Activated T-cell treated with anti-CD3 and anti-CD28 coated beads, Interleukin-2, amount 50 U/mL, for 1 hour (primary cell): ENCODE measurements at regions not wholly inside any gene's neighbourhood (a gene's known extent, or its start where the extent isn't known, plus 50 kb on each side); places are given as distances from the start of the nearest gene placed in this dataset.

ENCODE experiments used
- DNase-seq: peaks from one replicate; pipeline ENCODE4 v3.0.0-alpha.2; 2020

DNA sequence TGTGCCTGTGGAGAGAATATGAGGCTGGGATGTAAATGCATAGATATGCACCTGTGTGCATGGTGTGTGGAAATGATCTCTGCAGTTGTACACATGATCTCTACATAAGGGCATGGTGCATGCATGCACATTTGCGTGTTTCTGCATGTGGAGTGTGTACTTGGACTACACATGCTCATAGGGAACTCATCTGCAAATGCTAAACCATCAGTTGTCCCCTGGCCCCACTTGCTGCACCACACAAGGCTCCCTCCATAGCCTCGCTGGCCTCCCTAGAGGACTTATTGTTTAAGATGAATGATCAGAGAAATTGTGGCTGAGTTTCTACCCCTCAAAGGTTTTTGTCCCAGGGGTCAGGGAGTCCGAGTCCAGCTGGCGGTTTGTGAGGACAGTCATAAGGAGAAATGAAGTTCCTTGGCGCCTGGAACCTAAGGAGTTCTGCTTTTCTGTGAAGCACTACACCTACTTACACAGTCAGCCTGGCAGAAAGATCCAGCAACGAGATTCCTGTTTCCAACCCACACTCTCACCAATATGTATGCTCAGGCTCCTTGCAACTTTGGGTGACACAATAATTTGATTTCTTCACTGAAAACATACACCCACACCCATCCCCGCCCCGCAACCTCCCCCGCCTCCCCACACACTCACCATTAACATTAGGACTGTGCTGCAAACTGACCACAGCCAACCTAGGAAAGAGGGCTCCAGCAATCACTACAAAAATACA is 79.9 kb upstream of the CPEB4 start:
- DNase-seq = no peak

GRCh38 chr5:173809014-173809413 is 79.1 kb upstream of the CPEB4 start:
- DNase-seq = no peak

DNA sequence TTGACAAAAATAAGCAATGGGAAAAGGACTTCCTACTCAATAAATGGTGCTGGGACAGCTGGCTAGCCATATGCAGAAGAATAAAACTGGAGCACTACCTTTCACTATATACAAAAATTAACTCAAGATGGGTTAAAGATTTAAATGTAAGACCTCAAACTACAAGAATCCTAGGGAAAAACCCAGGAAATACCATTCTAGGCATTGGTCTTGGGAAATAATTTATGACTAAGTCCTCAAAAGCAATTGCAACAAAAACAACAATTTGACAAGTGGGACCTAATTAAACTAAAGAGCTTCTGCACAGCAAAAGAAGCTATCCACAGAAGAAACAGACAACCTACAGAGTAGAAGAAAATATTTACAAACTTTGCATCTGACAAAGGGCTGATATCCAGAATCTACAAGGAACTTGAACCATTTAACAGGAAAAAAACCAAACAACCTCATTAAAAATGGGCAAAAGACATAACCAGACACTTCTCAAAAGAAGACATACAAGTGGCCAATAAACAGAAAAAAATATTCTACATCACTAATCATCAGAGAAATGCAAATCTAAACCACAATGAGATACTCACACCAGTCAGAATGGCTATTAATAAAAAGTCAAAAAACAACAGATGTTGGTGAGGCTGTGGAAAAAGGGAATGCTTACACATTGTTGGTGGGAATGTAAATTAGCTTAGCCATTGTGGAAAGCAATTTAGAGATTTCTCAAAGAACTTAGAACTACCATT is 75.2 kb upstream of the CPEB4 start:
- DNase-seq = no peak

DNA sequence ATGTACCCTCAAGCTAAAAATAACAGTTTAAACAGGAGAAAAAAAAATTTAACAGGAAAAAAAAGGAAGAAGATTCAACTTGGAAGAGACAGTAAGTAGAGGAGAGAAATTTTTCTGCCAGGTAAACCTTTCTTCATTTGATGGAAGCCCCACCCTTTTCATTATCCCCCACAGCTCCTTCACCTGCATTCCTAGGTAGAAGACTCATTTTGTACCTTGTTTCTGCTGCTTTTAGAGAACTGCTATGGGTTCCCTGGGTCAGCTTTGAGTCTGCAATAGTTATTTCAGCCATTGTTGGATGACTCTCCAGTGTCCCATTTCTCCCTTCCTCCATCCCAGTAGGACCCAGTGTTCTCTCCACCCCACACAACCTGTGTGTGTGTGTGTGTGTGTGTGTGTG is 74.1 kb upstream of the CPEB4 start:
- no peak for DNase-seq

GRCh38 chr5:173815571-173815970 is 72.6 kb upstream of the CPEB4 start:
- no peak for DNase-seq

DNA sequence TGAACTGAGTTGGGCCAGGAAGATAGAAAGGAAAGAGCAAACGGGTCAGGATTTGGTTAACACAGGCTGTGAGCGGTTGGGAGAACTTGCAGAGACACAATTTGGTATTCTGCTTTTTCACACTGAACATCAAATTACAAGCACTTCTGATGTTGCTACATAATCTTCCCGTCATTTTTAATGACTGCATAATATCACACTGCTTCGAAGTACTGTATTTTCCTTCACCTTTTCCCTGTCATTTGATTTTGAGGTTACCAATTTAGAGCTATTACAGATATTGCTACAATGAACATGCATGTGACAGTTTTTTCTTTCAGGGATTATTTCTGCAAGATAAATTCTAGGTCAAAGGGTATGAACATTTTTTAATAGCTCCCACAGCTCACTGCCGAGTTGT is 71.4 kb upstream of the CPEB4 start:
- no peak for DNase-seq

DNA sequence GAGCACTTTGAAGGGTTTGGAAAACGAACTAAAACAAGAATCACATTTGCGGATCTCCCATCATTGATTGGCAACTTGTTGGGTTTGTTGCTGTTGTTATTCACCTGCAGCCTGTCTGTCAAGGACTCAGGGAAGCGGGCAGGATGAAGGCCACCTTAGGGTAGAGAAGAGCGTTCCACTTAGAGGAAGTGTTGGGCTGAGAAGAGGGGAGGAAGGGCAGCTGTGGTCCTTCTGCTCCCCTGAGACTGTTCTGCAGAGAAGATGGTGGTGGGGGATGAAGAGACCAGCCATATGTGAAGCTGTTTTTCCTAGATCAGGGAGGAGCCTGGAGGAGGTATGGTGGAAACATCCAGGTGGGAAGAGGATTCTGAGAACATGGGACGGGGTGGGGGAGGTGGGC is 70.6 kb upstream of the CPEB4 start:
- DNase-seq = no peak

GRCh38 chr5:173819521-173819920 is 68.6 kb upstream of the CPEB4 start:
- DNase-seq = no peak

DNA sequence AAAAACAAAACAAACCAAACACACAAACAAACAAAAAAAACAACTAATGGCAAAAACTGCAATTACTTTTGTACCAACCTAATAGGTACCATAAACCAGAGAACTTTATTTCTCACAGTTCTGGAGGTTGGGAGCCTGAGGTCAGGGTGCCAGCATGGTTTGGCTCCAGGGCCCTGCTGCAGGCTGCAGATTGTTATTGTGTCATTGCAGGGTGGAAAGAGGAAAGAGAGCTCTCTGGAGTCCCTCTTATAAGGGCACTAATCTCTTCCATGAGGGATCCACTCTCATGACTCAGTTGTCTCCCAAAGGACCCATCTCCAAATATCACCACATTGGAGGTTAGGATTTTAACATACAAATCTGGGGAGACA is 64.9 kb upstream of the CPEB4 start:
- no peak for DNase-seq

GRCh38 chr5:173823721-173824567 is 64.2 kb upstream of the CPEB4 start:
- no peak for DNase-seq

DNA sequence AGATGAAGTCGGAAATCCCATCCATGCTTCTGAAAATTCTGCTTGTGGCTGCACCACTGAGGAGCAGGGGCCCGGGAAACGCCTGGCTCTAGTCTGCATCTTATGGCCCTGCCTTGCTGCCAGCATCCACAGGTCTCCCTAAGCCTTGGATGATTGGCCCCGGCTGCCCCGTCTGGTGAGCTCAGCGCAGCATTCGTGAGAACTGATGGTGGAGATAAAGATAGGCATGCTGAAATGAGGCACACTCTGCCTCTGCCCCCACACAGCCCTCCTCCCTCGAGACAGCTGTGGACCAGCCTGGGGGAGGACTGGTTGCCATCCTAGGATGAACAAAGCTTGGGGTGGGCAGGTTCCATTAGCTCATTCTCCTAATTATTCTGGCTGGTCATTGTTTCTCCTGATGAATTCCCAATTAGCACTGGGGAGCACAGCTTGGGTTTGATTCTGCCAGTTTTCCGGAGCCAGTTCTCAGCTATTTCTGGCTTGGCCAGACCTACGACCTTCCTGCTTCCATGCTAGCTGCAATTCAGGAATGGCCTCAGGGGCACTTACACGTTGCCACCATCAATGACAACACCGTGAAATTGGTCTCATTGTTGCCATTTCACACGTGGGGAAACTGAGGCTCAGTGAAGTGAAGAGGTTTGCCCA is 62.8 kb upstream of the CPEB4 start:
- DNase-seq = no peak

DNA sequence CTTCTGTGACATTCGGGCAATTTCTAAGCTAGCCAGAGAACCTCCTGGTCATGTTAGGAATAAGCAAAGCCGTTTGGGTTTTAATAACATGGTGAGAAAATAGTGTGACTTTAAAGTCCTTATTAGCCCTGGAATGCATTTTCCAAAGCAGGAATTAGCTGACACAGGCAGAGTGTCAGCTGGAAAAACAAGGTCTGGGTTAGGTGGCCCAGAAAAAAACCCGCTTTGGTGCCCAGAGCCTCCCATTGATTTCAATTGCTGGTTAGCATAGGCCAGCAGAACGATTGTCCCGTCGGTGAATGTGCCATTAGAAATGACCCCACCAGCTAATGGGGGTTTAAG is 62.1 kb upstream of the CPEB4 start:
- no peak for DNase-seq

GRCh38 chr5:173826428-173827350 is 61.5 kb upstream of the CPEB4 start:
- no peak for DNase-seq

GRCh38 chr5:173828952-173829351 is 59.2 kb upstream of the CPEB4 start:
- no peak for DNase-seq

DNA sequence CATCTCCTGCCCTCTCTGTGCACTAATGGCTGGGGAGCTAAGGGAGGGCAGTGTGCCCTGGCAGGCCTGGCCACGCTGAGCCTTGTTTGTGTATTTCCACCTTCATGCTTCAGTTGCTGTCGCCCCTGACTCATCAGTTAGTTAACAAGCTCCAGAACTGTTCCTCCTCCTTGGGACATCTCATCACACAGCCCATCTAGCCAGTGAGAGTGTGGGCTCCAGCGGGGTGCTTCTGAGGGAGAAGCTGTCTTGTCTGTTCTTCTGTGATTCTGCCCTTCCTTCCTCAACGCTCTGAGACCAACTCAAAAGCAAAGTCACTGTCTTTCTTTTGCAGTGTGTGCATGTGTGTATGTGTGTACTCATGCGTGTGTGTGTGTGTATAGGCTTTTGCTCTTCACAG is 58.3 kb upstream of the CPEB4 start:
- DNase-seq = no peak

GRCh38 chr5:173830421-173830820 is 57.7 kb upstream of the CPEB4 start:
- DNase-seq = no peak

- DNase-seq = no peak
Observed at GRCh38 chr5:173831196-173831914, 56.8 kb upstream of the CPEB4 start.

GRCh38 chr5:173832386-173832785 is 55.8 kb upstream of the CPEB4 start:
- no peak for DNase-seq

GRCh38 chr5:173833196-173833985 is 54.8 kb upstream of the CPEB4 start:
- DNase-seq = no peak

- DNase-seq = no peak
Observed at GRCh38 chr5:173834071-173834771, 53.9 kb upstream of the CPEB4 start.
